ENCODE measurements at regions not wholly inside any gene's neighbourhood (a gene's known extent, or its start where the extent isn't known, plus 50 kb on each side); places are given as distances from the start of the nearest gene placed in this dataset.

GRCh38 chr6:40755046-40755681 lies 168.0 kb upstream of the LRFN2 start:
- DNase-seq (no peak), ATAC-seq (ENCODE audit: low FRiP score in 2 of 2) (no peak)
- no peaks in the 10 kb centered on the region for H3K27me3 ChIP-seq
- no peak overlapping the region for H3K4me3 ChIP-seq
- H3K4me1 ChIP-seq = no peaks in the 10 kb centered on the region
- no peaks in the 10 kb centered on the region for H3K9me3 ChIP-seq
- no peak overlapping the region for H3K27ac ChIP-seq
- 32 to 33% methylated on average over 16 to 20 of the region's 20 CpGs for WGBS, 2 donors
- TF ChIP-seq POLR2AphosphoS5 (IDR thresholded peaks at IDR 0.05) (no peak), EP300 (IDR thresholded peaks at IDR 0.05) (no peak), POLR2A (IDR thresholded peaks at IDR 0.05) (no peak), CTCF (IDR thresholded peaks at IDR 0.05) (no peak)
- no peaks in the 10 kb centered on the region for H3K36me3 ChIP-seq

DNA sequence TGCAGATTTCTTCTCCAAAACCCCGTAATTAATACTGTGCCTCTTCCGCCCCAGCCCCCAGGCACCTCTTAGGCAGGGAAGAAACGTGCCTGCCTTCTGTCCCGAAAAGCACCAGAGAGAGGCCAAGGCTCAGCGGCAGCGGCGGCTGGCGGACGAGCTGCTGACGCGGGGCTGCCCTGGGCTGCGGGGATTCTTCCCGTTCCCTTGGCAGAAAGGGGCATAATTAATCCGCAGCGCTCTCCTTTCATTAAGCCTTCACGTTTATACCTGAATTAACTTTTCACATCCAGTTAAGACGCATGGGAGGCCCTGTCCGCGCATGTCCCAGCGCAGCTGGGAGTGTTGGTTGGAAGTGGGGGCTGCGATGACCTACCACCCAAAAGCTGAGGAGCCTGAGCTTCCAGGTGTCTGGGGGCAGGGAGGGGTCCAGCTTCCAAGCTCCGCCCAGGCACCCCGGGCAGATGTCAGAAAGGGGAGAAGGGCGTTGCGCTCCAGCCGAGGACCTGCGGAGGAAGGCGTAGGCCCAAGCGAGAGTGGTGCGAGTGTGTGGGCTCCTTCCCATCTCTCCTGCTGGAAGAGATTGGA lies 167.4 kb upstream of the LRFN2 start:
- ATAC-seq (ENCODE audit: low FRiP score in 2 of 2) (no peak), DNase-seq (peak in 1 of 2 donors; percentile 49)
- H3K9me3 ChIP-seq = no peaks in the 10 kb centered on the region
- WGBS, 2 donors = 48 to 53% methylated on average over 26 to 30 of the region's 30 CpGs
- H3K4me1 ChIP-seq = no peaks in the 10 kb centered on the region
- TF ChIP-seq CTCF (IDR thresholded peaks at IDR 0.05) (no peak), POLR2A (IDR thresholded peaks at IDR 0.05) (no peak), POLR2AphosphoS5 (IDR thresholded peaks at IDR 0.05) (no peak), EP300 (IDR thresholded peaks at IDR 0.05) (no peak)
- H3K36me3 ChIP-seq = no peaks in the 10 kb centered on the region
- no peak overlapping the region for H3K4me3 ChIP-seq
- H3K27me3 ChIP-seq = no peaks in the 10 kb centered on the region
- H3K27ac ChIP-seq = no peak overlapping the region

DNA sequence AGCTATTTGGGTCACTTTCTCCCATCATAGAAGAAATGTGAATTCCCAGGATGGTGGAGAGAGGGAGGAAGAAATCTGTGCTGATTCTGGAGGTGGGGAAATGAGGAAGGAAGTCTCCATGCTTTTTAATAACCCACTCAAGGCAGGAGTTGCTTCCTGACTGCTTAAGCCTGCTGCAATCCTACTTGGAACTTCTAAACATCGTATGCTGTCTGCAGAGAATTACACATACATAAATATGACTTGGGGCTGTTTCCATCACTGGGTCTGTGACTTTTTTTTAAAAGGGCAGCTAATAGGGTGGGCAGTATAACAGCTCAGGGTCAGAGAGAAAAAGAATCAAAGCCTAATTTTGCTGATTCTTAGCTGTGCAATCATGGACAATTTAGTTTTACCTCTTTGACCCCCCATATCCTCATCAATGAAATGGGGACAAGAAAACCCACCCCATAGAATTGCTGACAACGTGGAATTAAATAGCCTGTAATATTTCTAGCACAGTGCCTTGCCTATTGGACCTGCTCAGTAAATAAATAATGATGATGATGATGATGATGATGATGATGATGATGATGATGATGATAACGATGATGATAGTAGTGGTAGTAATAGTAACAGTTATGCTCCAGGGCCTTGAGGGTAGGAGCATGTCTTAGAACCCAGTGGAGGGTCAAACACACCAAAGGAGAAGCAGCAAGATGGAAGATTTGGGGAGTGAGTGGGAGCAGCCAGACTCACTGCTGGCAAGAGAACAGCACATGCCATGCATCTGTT lies 166.7 kb upstream of the LRFN2 start:
- Histone ChIP-seq H3K36me3 (no peaks in the 10 kb centered on the region), H3K27ac (no peak overlapping the region), H3K4me3 (no peak overlapping the region), H3K9me3 (no peaks in the 10 kb centered on the region), H3K27me3 (no peaks in the 10 kb centered on the region), H3K4me1 (no peaks in the 10 kb centered on the region)
- TF ChIP-seq POLR2AphosphoS5 (IDR thresholded peaks at IDR 0.05) (no peak), POLR2A (IDR thresholded peaks at IDR 0.05) (no peak), CTCF (IDR thresholded peaks at IDR 0.05) (no peak), EP300 (IDR thresholded peaks at IDR 0.05) (no peak)
- 55 to 57% methylated on average over 3 of the region's 3 CpGs for WGBS, 2 donors
- DNase-seq (no peak), ATAC-seq (ENCODE audit: low FRiP score in 2 of 2) (no peak)

DNA sequence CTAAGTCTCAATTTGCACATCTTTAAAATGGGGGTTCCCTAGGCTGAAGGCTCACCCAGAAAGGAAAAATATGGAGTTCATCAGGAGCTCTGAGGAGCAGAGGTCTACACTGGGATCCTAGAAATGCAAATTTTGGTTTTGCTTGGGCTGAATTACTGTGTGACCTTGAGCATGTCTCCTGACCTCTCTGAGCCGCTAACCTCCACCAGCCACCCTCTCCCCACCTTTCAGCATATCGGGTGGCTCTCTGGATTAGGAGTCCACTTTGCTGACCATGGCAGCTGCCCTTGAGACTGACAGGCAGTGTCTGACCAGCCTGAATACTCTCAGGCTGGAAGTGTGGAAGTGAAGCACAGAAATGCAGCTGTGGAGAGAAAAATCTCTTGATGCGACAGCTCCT lies 165.9 kb upstream of the LRFN2 start:
- H3K27me3 ChIP-seq = no peaks in the 10 kb centered on the region
- WGBS, 2 donors = 82 to 98% methylated on average over 2 to 3 of the region's 3 CpGs
- TF ChIP-seq EP300 (IDR thresholded peaks at IDR 0.05) = no peak
- no peak for TF ChIP-seq CTCF (IDR thresholded peaks at IDR 0.05)
- TF ChIP-seq POLR2A (IDR thresholded peaks at IDR 0.05) = no peak
- no peak for TF ChIP-seq POLR2AphosphoS5 (IDR thresholded peaks at IDR 0.05)
- H3K4me3 ChIP-seq = no peak overlapping the region
- H3K4me1 ChIP-seq = no peaks in the 10 kb centered on the region
- no peaks in the 10 kb centered on the region for H3K9me3 ChIP-seq
- no peaks in the 10 kb centered on the region for H3K36me3 ChIP-seq
- H3K27ac ChIP-seq = no peak overlapping the region
- DNase-seq (no peak), ATAC-seq (ENCODE audit: low FRiP score in 2 of 2) (no peak)
